C4-2B (cell line): ENCODE measurements at regions not wholly inside any gene's neighbourhood (a gene's known extent, or its start where the extent isn't known, plus 50 kb on each side); places are given as distances from the start of the nearest gene placed in this dataset.

Source experiments
- H3K27ac ChIP-seq: fragments of 450-650 bp; 2 replicates; pipeline ENCODE4 v1.5.1; 2017
- ZFX ChIP-seq: fragments of 450-650 bp; IDR thresholded peaks from 2 replicates; pipeline ENCODE4 v1.6.1; 2017
- TF ChIP-seq, protein P1 (sequence below): fragments of 450-650 bp; conservative IDR thresholded peaks from 2 replicates; pipeline ENCODE4 v1.5.1; 2017; ENCODE audit warnings: mild to moderate bottlenecking

DNA sequence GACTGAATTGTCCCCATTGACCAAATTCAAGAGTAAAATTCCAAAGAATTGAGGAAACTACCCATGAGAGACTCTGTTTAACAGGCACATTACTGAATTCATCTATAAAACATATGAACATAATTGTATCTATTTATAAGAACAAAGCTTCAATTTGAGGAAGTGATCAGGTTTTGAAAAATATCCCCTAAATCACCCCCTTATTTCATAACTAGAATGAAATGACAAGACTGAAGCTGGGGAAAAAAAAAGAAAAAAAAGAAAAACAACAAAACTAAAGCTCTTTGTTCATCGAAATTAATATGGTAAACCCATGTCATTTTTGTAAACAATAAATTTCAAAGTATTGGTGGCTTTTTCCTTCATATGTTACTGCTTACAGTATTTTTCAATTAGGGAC, 184.9 kb upstream of the SEMA3A start:
- no peak for TF ChIP-seq ZFX
- TF ChIP-seq, protein P1, sequence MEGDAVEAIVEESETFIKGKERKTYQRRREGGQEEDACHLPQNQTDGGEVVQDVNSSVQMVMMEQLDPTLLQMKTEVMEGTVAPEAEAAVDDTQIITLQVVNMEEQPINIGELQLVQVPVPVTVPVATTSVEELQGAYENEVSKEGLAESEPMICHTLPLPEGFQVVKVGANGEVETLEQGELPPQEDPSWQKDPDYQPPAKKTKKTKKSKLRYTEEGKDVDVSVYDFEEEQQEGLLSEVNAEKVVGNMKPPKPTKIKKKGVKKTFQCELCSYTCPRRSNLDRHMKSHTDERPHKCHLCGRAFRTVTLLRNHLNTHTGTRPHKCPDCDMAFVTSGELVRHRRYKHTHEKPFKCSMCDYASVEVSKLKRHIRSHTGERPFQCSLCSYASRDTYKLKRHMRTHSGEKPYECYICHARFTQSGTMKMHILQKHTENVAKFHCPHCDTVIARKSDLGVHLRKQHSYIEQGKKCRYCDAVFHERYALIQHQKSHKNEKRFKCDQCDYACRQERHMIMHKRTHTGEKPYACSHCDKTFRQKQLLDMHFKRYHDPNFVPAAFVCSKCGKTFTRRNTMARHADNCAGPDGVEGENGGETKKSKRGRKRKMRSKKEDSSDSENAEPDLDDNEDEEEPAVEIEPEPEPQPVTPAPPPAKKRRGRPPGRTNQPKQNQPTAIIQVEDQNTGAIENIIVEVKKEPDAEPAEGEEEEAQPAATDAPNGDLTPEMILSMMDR = no peak
- no peak overlapping the region for H3K27ac ChIP-seq

DNA sequence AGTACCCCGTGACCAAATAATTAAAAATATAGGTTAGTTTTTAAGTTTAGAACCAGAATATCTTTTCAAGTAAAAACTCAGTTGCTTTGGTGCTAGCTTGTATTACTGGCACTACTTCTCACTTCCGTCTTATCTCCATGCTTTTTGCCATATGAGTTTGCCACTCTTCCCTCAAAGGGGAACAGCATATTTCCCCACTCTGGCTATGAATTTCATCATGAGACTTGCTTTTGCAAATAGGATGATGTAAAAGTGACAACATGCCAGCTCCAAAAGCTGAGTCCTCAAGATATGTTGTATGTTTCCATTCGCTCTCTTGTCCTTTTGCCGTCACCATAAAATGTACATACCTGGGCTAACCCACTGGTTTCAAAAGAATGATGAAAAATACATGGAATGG, 178.1 kb upstream of the SEMA3A start:
- no peak overlapping the region for H3K27ac ChIP-seq
- TF ChIP-seq, protein P1 = no peak
- TF ChIP-seq ZFX = no peak

DNA sequence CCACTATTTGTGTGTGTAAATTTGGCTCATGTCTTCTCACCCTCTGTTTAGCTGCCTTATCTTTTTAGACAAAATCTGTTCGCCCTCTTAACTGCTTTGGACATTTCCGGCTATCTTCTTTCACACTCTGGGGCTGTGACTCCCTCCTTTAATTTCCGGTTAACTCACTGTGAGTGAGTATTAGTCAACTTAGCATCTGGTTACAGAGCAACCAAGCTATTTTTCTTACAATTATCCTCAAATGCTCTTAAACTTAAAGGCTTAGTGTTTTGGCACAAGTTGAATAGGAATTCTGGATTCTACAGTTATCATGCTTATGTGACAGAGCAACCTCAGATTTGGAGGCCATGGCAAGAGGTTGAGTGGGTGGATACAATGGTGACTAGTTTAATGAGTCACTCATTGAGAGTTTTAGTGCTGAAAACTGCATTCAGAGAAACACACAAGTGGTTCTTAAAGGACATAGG, 177.6 kb upstream of the SEMA3A start:
- H3K27ac ChIP-seq = no peak overlapping the region
- no peak for TF ChIP-seq ZFX
- TF ChIP-seq, protein P1 = no peak

DNA sequence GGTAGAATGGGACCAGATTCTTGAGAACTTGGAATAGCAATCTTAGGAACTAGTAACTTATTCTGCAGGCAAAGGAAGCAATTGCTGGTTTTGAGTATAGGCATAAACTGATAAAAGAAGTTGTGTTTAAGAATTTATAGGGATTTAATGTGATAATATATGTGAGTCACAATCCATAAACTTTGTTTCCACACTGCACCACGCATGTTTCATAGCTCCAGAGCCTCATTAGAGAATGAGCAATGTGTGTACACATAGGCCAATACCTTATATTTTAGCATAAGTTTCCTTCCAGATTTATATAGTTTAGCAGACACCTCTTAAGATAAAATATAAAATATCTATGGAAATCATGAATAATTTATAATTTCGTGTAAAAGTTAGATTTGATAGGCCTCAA, 175.5 kb upstream of the SEMA3A start:
- no peak overlapping the region for H3K27ac ChIP-seq
- TF ChIP-seq, protein P1 = no peak
- TF ChIP-seq ZFX = no peak

DNA sequence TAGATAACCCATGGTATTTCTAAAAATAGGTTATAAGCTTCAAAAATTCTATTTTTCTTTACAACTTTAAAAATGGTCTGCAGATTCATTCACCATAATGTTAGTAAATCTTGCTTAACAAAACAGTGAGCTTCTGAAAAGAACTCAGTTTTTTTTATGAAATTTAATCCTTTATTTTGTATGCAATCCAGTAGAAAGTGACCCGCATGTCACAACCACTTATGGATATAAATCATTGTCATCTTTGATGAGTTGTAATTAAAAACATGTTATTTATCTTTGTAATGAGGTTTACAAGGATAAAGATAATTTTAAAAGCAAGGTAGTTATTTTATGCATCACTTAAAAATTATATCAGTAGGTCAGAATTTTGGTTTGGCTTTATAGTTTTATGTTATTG, 173.5 kb upstream of the SEMA3A start:
- TF ChIP-seq ZFX = no peak
- TF ChIP-seq, protein P1 = no peak
- H3K27ac ChIP-seq = no peak overlapping the region

DNA sequence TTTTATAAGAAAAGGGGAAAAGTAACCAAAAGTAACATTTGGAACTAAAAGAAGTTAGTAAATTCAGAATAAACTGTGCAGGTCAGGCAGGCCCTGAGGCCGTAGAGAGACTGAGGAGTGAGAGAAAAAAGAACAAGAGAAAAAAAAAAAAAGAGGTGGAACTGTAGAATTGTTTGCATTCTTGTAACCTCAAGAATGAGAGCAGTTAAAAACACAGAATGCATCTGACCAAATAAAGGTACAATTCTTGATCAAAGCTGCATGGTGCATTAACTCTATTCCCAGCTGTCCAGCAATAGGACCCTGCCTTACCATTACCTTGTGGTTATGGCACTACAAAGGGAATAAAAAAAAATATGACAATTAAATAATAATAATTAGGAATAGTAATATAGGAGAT, 170.1 kb upstream of the SEMA3A start:
- no peak overlapping the region for H3K27ac ChIP-seq
- TF ChIP-seq, protein P1 = no peak
- no peak for TF ChIP-seq ZFX

DNA sequence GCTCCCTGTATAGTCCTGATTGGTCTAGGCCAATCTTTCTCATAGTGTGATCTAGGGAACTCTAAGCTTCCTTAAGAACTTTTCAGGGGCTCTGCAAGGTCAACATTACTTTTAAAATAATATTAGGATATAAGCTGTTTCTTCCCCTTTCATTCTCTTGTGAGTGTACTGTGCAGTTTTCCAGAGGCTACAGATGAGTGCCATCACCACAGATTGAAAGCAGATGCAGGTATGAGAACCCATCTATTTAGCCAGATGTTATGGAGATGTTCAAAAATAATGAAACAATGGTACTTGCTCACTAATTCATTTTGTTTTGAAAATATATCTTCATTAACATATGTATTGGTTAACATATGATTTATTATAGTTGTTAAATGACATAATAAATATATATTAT, 169.2 kb upstream of the SEMA3A start:
- no peak overlapping the region for H3K27ac ChIP-seq
- TF ChIP-seq, protein P1 = no peak
- TF ChIP-seq ZFX = no peak
